SK-N-SH (cell line): ENCODE measurements at regions not wholly inside any gene's neighbourhood (a gene's known extent, or its start where the extent isn't known, plus 50 kb on each side); places are given as distances from the start of the nearest gene placed in this dataset.

Source experiments
- RAD21 ChIP-seq: IDR thresholded peaks from 2 replicates; pipeline ENCODE4 v1.6.1; 2012; ENCODE audit warnings: mild to moderate bottlenecking, low read length
- TF ChIP-seq, protein P1 (sequence below): IDR thresholded peaks from 2 replicates; pipeline ENCODE4 v1.6.1; 2012; ENCODE audit warnings: mild to moderate bottlenecking, low read depth, low read length, moderate library complexity
- TF ChIP-seq, protein P2 (sequence below): fragments of 200-600 bp; sonication (generic); IDR thresholded peaks from 2 replicates; pipeline ENCODE4 v1.6.1; 2017; ENCODE audit warnings: antibody characterized with exemption, mild to moderate bottlenecking, moderate library complexity

DNA sequence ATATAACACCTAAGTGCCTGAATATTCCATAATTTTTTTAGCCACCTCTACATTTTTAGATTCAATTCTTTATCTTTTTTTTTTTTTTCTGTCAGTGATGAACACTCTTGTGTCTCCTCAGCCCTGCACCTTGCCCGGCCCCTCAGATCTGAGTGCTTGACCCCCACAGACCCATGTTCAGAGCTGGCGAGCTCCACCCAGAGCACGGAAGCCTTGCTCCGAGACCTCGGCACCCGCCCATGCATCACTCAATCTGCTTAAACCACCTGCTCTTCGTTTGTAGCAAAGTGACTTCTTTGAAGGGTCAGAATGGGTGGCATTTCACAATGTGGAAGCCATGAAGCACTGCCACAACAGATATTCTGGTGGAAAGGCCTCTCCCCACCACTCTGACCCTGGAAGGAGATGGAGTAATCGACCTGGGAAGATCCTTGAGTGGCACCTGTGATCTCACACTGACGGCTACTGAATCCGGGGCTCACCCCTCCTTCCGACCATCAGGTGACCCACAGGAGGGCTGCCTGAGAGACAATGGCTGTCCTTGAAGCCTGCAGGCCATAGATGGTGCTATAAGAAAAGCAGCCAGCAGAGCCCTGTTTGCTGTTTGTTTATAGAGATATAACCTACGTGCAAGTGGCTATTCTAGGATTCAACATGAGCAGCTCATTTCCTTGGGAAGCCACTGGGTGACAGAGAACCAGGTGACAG is 261.1 kb upstream of the IRX4 start:
- TF ChIP-seq, protein P1, sequence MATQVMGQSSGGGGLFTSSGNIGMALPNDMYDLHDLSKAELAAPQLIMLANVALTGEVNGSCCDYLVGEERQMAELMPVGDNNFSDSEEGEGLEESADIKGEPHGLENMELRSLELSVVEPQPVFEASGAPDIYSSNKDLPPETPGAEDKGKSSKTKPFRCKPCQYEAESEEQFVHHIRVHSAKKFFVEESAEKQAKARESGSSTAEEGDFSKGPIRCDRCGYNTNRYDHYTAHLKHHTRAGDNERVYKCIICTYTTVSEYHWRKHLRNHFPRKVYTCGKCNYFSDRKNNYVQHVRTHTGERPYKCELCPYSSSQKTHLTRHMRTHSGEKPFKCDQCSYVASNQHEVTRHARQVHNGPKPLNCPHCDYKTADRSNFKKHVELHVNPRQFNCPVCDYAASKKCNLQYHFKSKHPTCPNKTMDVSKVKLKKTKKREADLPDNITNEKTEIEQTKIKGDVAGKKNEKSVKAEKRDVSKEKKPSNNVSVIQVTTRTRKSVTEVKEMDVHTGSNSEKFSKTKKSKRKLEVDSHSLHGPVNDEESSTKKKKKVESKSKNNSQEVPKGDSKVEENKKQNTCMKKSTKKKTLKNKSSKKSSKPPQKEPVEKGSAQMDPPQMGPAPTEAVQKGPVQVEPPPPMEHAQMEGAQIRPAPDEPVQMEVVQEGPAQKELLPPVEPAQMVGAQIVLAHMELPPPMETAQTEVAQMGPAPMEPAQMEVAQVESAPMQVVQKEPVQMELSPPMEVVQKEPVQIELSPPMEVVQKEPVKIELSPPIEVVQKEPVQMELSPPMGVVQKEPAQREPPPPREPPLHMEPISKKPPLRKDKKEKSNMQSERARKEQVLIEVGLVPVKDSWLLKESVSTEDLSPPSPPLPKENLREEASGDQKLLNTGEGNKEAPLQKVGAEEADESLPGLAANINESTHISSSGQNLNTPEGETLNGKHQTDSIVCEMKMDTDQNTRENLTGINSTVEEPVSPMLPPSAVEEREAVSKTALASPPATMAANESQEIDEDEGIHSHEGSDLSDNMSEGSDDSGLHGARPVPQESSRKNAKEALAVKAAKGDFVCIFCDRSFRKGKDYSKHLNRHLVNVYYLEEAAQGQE: no peak
- no peak for TF ChIP-seq RAD21
- TF ChIP-seq, protein P2, sequence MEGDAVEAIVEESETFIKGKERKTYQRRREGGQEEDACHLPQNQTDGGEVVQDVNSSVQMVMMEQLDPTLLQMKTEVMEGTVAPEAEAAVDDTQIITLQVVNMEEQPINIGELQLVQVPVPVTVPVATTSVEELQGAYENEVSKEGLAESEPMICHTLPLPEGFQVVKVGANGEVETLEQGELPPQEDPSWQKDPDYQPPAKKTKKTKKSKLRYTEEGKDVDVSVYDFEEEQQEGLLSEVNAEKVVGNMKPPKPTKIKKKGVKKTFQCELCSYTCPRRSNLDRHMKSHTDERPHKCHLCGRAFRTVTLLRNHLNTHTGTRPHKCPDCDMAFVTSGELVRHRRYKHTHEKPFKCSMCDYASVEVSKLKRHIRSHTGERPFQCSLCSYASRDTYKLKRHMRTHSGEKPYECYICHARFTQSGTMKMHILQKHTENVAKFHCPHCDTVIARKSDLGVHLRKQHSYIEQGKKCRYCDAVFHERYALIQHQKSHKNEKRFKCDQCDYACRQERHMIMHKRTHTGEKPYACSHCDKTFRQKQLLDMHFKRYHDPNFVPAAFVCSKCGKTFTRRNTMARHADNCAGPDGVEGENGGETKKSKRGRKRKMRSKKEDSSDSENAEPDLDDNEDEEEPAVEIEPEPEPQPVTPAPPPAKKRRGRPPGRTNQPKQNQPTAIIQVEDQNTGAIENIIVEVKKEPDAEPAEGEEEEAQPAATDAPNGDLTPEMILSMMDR: no peak
